GM12891 (cell line): ENCODE measurements at regions not wholly inside any gene's neighbourhood (a gene's known extent, or its start where the extent isn't known, plus 50 kb on each side); places are given as distances from the start of the nearest gene placed in this dataset.

Source experiments
- PAX5 ChIP-seq: IDR thresholded peaks from 2 replicates; pipeline ENCODE4 v1.6.1; 2011; ENCODE audit warnings: low read length, moderate library complexity, mild to moderate bottlenecking; ENCODE audit not compliant: insufficient read depth, severe bottlenecking
- POLR2A ChIP-seq: IDR thresholded peaks from 2 replicates; pipeline ENCODE4 v1.6.1; 2011; ENCODE audit warnings: low read depth, low read length, control low read depth
- POLR2AphosphoS5 ChIP-seq: IDR thresholded peaks from 2 replicates; pipeline ENCODE4 v1.6.1; 2011; ENCODE audit warnings: low read depth, low read length, control low read depth
- POU2F2 ChIP-seq: IDR thresholded peaks from 2 replicates; pipeline ENCODE4 v1.6.1; 2011; ENCODE audit warnings: low read depth, mild to moderate bottlenecking, control low read depth, low read length, moderate library complexity
- SPI1 ChIP-seq: IDR thresholded peaks from 2 replicates; pipeline ENCODE4 v1.6.1; 2011; ENCODE audit warnings: low read depth, low read length, control low read depth
- TAF1 ChIP-seq: IDR thresholded peaks from 2 replicates; pipeline ENCODE4 v1.6.1; 2011; ENCODE audit warnings: low read depth, low read length, control low read depth

DNA sequence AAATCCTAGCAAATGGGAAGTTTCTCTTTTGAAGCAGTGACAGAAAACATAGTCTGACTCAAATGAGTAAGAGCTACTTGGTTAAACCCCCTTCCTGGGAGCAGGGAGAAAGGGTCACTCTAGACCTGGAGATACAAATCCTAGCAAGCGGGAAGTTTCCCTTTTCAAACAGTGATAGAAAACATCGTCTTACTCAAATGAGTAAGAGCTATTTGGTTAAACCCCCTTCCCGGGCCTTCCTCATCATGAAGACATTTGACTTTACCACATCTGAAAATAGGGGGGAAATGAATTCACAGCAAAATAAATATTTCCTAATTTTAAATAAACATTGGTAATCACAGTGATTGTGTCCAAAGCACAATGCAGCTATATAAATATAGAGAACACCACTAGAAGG is 79.2 kb downstream of the FOXB1 start:
- TF ChIP-seq POLR2A (no peak), TAF1 (no peak), SPI1 (no peak), POLR2AphosphoS5 (no peak), POU2F2 (no peak), PAX5 (no peak)
